HL-60 (cell line): ENCODE measurements at regions not wholly inside any gene's neighbourhood (a gene's known extent, or its start where the extent isn't known, plus 50 kb on each side); places are given as distances from the start of the nearest gene placed in this dataset.

Source experiments
- DNase-seq, 2 experiments: peaks; one replicate each; pipeline ENCODE4 v3.0.0-alpha.2; 2010 to 2020; ENCODE audit warnings: low read depth in 1 of 2, low spot score in 1 of 2
- H3K27ac ChIP-seq: fragments of 250-450 bp; sonication (Bioruptor Pico); replicated peaks from 2 replicates; pipeline ENCODE4 v1.5.1; 2020; ENCODE audit warnings: mild to moderate bottlenecking, moderate library complexity
- H3K27me3 ChIP-seq: fragments of 250-450 bp; sonication (Bioruptor Pico); 2 replicates; pipeline ENCODE4 v1.5.1; 2021; ENCODE audit warnings: mild to moderate bottlenecking, moderate library complexity; ENCODE audit not compliant: insufficient read depth, poor library complexity, severe bottlenecking
- H3K4me3 ChIP-seq: replicated peaks from 2 replicates; pipeline ENCODE4 v1.5.1; 2011; ENCODE audit warnings: mild to moderate bottlenecking, control low read depth, low read length; ENCODE audit not compliant: insufficient read depth
- CTCF ChIP-seq: IDR thresholded peaks from one replicate; pipeline ENCODE4 v1.5.1; 2011; ENCODE audit warnings: low read length, control low read depth, inconsistent platforms; ENCODE audit not compliant: insufficient read depth
- GABPA ChIP-seq: IDR thresholded peaks from 2 replicates; pipeline ENCODE4 v1.6.1; 2012; ENCODE audit warnings: low read depth
- POLR2AphosphoS5 ChIP-seq: IDR thresholded peaks from 2 replicates; pipeline ENCODE4 v1.6.1; 2012; ENCODE audit warnings: low read depth
- REST ChIP-seq: IDR thresholded peaks from 2 replicates; pipeline ENCODE4 v1.6.1; 2012; ENCODE audit warnings: low read depth; ENCODE audit not compliant: insufficient replicate concordance
- SPI1 ChIP-seq: IDR thresholded peaks from 2 replicates; pipeline ENCODE4 v1.6.1; 2012; ENCODE audit warnings: low read depth, mild to moderate bottlenecking, borderline replicate concordance

GRCh38 chr16:85245307-85246172 is 133.3 kb upstream of the CIBAR2 start:
- peak; percentile 13 to 44 for DNase-seq
- Histone ChIP-seq H3K27ac (no peak overlapping the region), H3K4me3 (no peak overlapping the region), H3K27me3 (no peaks in the 10 kb centered on the region)
- TF ChIP-seq REST (no peak), SPI1 (no peak), POLR2AphosphoS5 (no peak), GABPA (no peak), CTCF (peak; percentile 73)

- no peak for TF ChIP-seq GABPA
- TF ChIP-seq REST = no peak
- TF ChIP-seq POLR2AphosphoS5 = no peak
- TF ChIP-seq CTCF = no peak
- no peak for TF ChIP-seq SPI1
- no peaks in the 10 kb centered on the region for H3K27me3 ChIP-seq
- no peak for DNase-seq
These were observed 134.2 kb upstream of the CIBAR2 start for GRCh38 chr16:85246473-85246872.

GRCh38 chr16:85246973-85247372 is 134.7 kb upstream of the CIBAR2 start:
- TF ChIP-seq REST = no peak
- no peak for TF ChIP-seq SPI1
- no peak for TF ChIP-seq POLR2AphosphoS5
- TF ChIP-seq CTCF = no peak
- no peak for TF ChIP-seq GABPA
- Histone ChIP-seq H3K27me3 (no peaks in the 10 kb centered on the region), H3K4me3 (no peak overlapping the region), H3K27ac (no peak overlapping the region)
- no peak for DNase-seq

More at GRCh38 chr16:85246473-85246872, 134.2 kb upstream of the CIBAR2 start:
- Histone ChIP-seq H3K27ac (no peak overlapping the region), H3K4me3 (no peak overlapping the region)
